Heart left ventricle (tissue), 16 donors: ENCODE measurements at regions not wholly inside any gene's neighbourhood (a gene's known extent, or its start where the extent isn't known, plus 50 kb on each side); places are given as distances from the start of the nearest gene placed in this dataset.

Experiments
- ATAC-seq, 4 donors: fragments of 200-7000 bp; cut with Tn5 transposase; one replicate each; pipeline ENCODE4 v1.9.1; 2020 to 2022; ENCODE audit warnings: moderate library complexity in 4 of 4, mild to moderate bottlenecking in 3 of 4, moderate number of reproducible peaks in 1 of 4
- DNase-seq, 5 donors: peaks; one replicate each; pipeline ENCODE4 v3.0.0-alpha.2; 2020
- H3K27ac ChIP-seq, 12 donors: fragments of 200-600 bp; sonication (generic) in 4 of 12; one replicate each; pipeline versions ENCODE4 v1.5.0 to v1.8.0; 2016 to 2022; ENCODE audit warnings: mild to moderate bottlenecking in 2 of 12
- H3K27me3 ChIP-seq, 9 donors: fragments of 200-600 bp; sonication (generic) in 2 of 9; one replicate each; pipeline versions ENCODE4 v1.5.1 to v1.8.0; 2016 to 2022; ENCODE audit warnings: mild to moderate bottlenecking in 3 of 9
- H3K36me3 ChIP-seq, 9 donors: fragments of 200-600 bp; sonication (generic) in 2 of 9; one replicate each; pipeline versions ENCODE4 v1.5.0 to v1.8.0; 2018 to 2022; ENCODE audit warnings: mild to moderate bottlenecking in 2 of 9
- H3K4me1 ChIP-seq, 12 donors: fragments of 200-600 bp; sonication (generic) in 4 of 12; one replicate each; pipeline versions ENCODE4 v1.5.0 to v1.8.0; 2016 to 2022; ENCODE audit warnings: mild to moderate bottlenecking in 3 of 12
- H3K4me3 ChIP-seq, 12 donors: fragments of 200-600 bp; sonication (generic) in 4 of 12; one replicate each; pipeline versions ENCODE4 v1.5.0 to v1.8.0; 2017 to 2022; ENCODE audit warnings: mild to moderate bottlenecking in 9 of 12, moderate library complexity in 4 of 12
- H3K9me3 ChIP-seq, 12 donors: fragments of 200-600 bp; sonication (generic) in 4 of 12; one replicate each; pipeline versions ENCODE4 v1.5.0 to v1.8.0; 2016 to 2022; ENCODE audit warnings: mild to moderate bottlenecking in 1 of 12
- POLR2A ChIP-seq, 2 donors: fragments of 450-650 bp; IDR thresholded peaks; one replicate each; pipeline ENCODE4 v1.6.1; 2017; ENCODE audit warnings: antibody characterized with exemption in 2 of 2, mild to moderate bottlenecking in 2 of 2, moderate library complexity in 2 of 2
- WGBS, 4 donors: extraction: QIAGEN DNeasy Blood & Tissue Kit in 2 of 4; methylation state at CpG; one replicate each; pipeline versions ENCODE4 v1.1.5 to v1.1.7; 2013 to 2018; 5-methylcytosine and 5-hydroxymethylcytosine counted together
- intact Hi-C, 10 donors: fragments of 100-400 bp; cut with DNase I; formaldehyde crosslinking; loops; one replicate each; pipeline versions ENCODE4 v1.11.1 to v1.14.2; 2022
- TF ChIP-seq, protein P1 (sequence below), 12 donors: fragments of 200-600 bp; sonication (generic) in 4 of 12; IDR thresholded peaks; one replicate each; pipeline versions ENCODE4 v1.5.0 to v1.8.0; 2018 to 2022; ENCODE audit warnings: antibody characterized with exemption in 12 of 12, mild to moderate bottlenecking in 5 of 12
- donor health status: ischemic (EF 13 %, LVEDD 7.1; RV severe dilation, severe dysfunction).
- donor health status: healthy with polysubstance abuse.
- donor health status: DM: no; HTN: yes; CAD: no.
- donor health status: DM: no; HTN: no; CAD: no.
- donor health status: ischemic (EF 25% LVEDD 6.9; RV normal size, moderate dysfunction).
- donor health status: ischemic (EF 25% LVEDD 5.7; RV mildly dilated, moderate dysfunction).
- donor health status: healthy.
- donor health status: DM: yes; HTN: yes; CAD: no.
- donor health status: ischemic (EF 35%, LVEDD 5.7; RV mildly dilated, moderate dysfunction).
- donor health status: nonischemic (EF 11% LVEDD 7.7; RV severe dilation, severe dysfunction).
- donor health status: DM: yes; HTN: yes; CAD: no.
- donor health status: PGD.
- donor health status: ischemic (EF 29% LVEDD 5.4; RV normal size, mild dysfunction).
- donor health status: nonischemic (EF 23%, LVEDD 6.1; RV moderate dilation, normal function).

DNA sequence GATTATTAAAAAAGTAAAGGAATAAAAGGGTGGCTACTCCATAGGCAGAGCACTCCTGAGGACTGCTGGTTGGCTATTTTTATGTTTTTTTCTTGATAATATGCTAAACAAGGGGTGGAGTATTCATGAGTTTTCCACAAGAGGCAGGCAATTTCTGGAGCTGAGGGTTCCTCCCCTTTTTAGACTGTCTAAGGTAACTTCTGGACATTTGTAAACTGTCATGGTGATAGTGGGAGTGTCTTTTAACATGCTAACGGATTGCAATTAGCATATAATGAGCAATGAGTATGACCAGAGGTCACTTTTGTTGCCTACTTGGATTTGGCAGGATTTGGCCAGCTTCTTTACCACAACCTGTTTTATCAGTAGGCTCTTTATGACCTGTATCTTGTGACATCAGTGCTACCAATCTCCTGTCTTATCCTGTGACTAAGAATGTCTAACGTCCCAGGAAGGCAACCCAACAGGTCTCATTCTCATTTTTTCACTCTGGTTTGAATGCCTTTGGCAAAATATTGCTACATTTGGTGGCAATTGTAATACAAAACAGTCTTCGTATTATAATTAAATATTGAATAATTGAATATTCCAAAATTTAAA is 587.8 kb upstream of the POM121L12 start:
- ATAC-seq: no peak
- 34 to 68% (median 48%) methylated on average over 3 of the region's 3 CpGs for WGBS, 4 donors

DNA sequence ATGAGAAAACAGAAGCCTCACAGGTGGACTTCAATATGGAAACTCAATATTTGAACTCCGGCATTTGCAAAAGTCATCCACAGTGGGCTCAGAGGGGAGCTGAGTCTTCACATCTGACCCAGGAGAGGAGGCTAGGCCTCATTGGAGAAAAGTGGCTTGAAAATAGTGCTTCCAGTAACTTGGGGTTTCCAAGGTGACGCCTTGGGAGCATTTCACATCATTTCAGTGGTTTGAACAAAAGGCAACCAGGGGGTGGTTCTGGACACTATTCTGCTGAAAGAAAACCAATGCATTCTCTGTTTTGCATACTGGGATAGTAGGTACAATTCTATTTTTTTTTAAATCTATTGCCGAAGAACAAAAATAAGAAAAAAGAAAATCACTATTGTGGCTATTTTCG is 599.2 kb upstream of the POM121L12 start:
- WGBS, 4 donors: 90 to 96% (median 91%) methylated on average over 4 of the region's 4 CpGs
- intact Hi-C loops: no loop called here
- H3K4me1 ChIP-seq: no peaks in the 10 kb centered on the region
- peaks cover 0 to 11% (median 0%) of the 10 kb centered on the region in 12 donors for H3K9me3 ChIP-seq
- no peaks in the 10 kb centered on the region for H3K36me3 ChIP-seq
- H3K27me3 ChIP-seq: no peaks in the 10 kb centered on the region
- H3K27ac ChIP-seq: no peak overlapping the region
- no peak for TF ChIP-seq POLR2A (IDR thresholded peaks at IDR 0.05)
- TF ChIP-seq, protein P1, sequence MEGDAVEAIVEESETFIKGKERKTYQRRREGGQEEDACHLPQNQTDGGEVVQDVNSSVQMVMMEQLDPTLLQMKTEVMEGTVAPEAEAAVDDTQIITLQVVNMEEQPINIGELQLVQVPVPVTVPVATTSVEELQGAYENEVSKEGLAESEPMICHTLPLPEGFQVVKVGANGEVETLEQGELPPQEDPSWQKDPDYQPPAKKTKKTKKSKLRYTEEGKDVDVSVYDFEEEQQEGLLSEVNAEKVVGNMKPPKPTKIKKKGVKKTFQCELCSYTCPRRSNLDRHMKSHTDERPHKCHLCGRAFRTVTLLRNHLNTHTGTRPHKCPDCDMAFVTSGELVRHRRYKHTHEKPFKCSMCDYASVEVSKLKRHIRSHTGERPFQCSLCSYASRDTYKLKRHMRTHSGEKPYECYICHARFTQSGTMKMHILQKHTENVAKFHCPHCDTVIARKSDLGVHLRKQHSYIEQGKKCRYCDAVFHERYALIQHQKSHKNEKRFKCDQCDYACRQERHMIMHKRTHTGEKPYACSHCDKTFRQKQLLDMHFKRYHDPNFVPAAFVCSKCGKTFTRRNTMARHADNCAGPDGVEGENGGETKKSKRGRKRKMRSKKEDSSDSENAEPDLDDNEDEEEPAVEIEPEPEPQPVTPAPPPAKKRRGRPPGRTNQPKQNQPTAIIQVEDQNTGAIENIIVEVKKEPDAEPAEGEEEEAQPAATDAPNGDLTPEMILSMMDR (IDR thresholded peaks at IDR 0.05): no peak
- no peak for DNase-seq
- ATAC-seq: no peak
- H3K4me3 ChIP-seq: no peak overlapping the region

More for the DNA sequence above, 587.8 kb upstream of the POM121L12 start:
- DNase-seq: no peak
- Histone ChIP-seq H3K27me3 (no peaks in the 10 kb centered on the region), H3K4me3 (no peak overlapping the region), H3K9me3 (peaks cover 0 to 22% (median 0%) of the 10 kb centered on the region in 12 donors), H3K36me3 (no peaks in the 10 kb centered on the region), H3K4me1 (no peaks in the 10 kb centered on the region), H3K27ac (no peak overlapping the region)
- intact Hi-C loops: loop anchor here in 1 of 10 donors (10.0 kb wide), 1 partner anchor 63 kb away; no protein-coding TSS in a partner anchor
- TF ChIP-seq, protein P1 (IDR thresholded peaks at IDR 0.05): no peak
- no peak for TF ChIP-seq POLR2A (IDR thresholded peaks at IDR 0.05)

DNA sequence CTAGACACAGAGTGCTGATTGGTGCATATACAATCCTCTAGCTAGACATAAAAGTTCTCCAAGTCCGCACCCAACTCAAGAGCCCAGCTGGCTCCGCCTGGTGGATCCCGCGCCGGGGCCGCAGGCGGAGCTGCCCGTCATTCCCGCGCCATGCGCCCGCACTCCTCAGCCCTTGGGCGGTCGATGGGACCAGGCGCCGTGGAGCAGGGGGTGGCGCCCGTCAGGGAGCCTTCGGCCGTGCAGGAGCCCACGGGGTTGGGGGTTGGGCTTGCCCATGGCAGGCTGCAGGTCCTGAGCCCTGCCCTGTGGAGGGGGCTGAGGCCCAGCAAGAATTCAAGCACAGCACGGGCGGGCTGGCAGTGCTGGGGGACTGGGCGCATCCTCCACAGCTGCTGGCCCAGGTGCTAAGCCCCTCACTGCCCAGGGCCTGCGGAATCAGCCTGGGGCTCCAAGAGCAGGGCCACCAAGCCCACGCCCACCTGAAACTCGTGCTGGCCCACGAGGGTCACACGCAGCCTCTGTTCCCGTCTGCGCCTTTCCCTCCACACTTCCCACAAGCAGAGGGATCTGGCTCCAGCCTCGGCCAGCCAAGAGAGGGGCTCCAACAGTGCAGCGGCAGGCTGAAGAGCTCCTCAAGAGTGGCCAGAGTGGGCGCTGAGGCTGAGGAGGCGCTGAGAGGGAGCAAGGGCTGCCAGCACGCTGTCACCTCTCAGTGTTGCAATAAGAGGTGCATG is 604.2 kb upstream of the POM121L12 start:
- no peaks in the 10 kb centered on the region for H3K27me3 ChIP-seq
- no peaks in the 10 kb centered on the region for H3K36me3 ChIP-seq
- ATAC-seq (no peak), DNase-seq (peak in 1 of 5 donors; percentile 58)
- TF ChIP-seq, protein P1 (IDR thresholded peaks at IDR 0.05): no peak
- TF ChIP-seq POLR2A (IDR thresholded peaks at IDR 0.05): no peak
- peaks cover 0 to 11% (median 0%) of the 10 kb centered on the region in 12 donors for H3K9me3 ChIP-seq
- intact Hi-C loops: no loop called here
- H3K4me3 ChIP-seq: no peak overlapping the region
- no peak overlapping the region for H3K27ac ChIP-seq
- WGBS, 4 donors: 86 to 92% (median 89%) methylated on average over 19 to 36 of the region's 36 CpGs
- H3K4me1 ChIP-seq: no peaks in the 10 kb centered on the region

DNA sequence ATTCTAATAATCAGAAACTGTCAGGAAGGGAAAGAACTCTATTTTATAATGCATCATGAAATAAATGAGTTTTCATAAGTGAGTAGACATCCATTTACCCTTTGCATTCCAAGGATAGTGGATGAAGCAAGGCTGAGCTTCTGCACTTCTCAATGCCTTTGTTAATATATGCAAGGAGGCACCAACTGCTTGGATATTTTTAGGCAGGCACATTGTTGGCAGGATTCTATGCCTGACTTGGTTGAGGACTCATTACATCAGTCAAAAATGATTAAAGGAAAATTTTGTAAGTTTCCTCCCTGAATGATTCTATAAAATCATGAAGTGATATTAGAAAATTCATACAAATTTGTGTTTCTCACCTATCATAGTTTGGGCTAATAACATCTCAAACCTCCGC is 612.2 kb upstream of the POM121L12 start:
- no peak for DNase-seq
- intact Hi-C loops: no loop called here
- H3K27ac ChIP-seq: no peak overlapping the region
- no peaks in the 10 kb centered on the region for H3K36me3 ChIP-seq
- no peaks in the 10 kb centered on the region for H3K27me3 ChIP-seq
- no peaks in the 10 kb centered on the region for H3K4me1 ChIP-seq
- 88 to 100% (median 96%) methylated on average over 1 of the region's 1 CpG for WGBS, 4 donors
- ATAC-seq: no peak
- TF ChIP-seq, protein P1 (IDR thresholded peaks at IDR 0.05): no peak
- no peak for TF ChIP-seq POLR2A (IDR thresholded peaks at IDR 0.05)
- H3K9me3 ChIP-seq: peaks cover 0 to 5% (median 0%) of the 10 kb centered on the region in 12 donors
- H3K4me3 ChIP-seq: no peak overlapping the region
